SK-N-SH treated with all-trans-retinoic acid at 6 μM for 48 hours (cell line): ENCODE measurements at regions not wholly inside any gene's neighbourhood (a gene's known extent, or its start where the extent isn't known, plus 50 kb on each side); places are given as distances from the start of the nearest gene placed in this dataset.
"Not testable (repeated sequence)": the region's sequence is repeated elsewhere in the genome, so short reads cannot be mapped to it uniquely, and the experiment has no call there.

Source experiments
- ATAC-seq: fragments of 200-7000 bp; cut with Tn5 transposase; 3 replicates; pipeline ENCODE4 v1.9.1; 2020; ENCODE audit warnings: mild to moderate bottlenecking, moderate library complexity
- ARNTL ChIP-seq: fragments of 450-650 bp; formaldehyde crosslinking; IDR thresholded peaks from 2 replicates; pipeline ENCODE4 v1.5.0; 2020; ENCODE audit warnings: low read depth, mild to moderate bottlenecking, moderate library complexity, borderline replicate concordance
- BACH2 ChIP-seq: fragments of 250-450 bp; sonication (Bioruptor Pico); IDR thresholded peaks from 2 replicates; pipeline ENCODE4 v1.9.0; 2021; ENCODE audit warnings: mild to moderate bottlenecking, borderline replicate concordance
- CSDC2 ChIP-seq: fragments of 250-450 bp; sonication (Bioruptor Pico); IDR thresholded peaks from 2 replicates; pipeline ENCODE4 v1.5.0; 2020; ENCODE audit warnings: mild to moderate bottlenecking, moderate library complexity
- ESRRG ChIP-seq: fragments of 250-450 bp; sonication (Bioruptor Pico); IDR thresholded peaks from 2 replicates; pipeline ENCODE4 v1.6.1; 2021; ENCODE audit warnings: mild to moderate bottlenecking
- ISL1 ChIP-seq: fragments of 250-450 bp; sonication (Bioruptor Pico); IDR thresholded peaks from 2 replicates; pipeline ENCODE4 v2.1.2; 2022; ENCODE audit warnings: mild to moderate bottlenecking, moderate library complexity
- OSR1 ChIP-seq: fragments of 250-450 bp; sonication (Bioruptor Pico); IDR thresholded peaks from 2 replicates; pipeline ENCODE4 v1.8.0; 2022; ENCODE audit warnings: moderate library complexity, mild to moderate bottlenecking, inconsistent platforms
- RARB ChIP-seq: fragments of 250-450 bp; sonication (Bioruptor Pico); IDR thresholded peaks from 2 replicates; pipeline ENCODE4 v1.8.0; 2021; ENCODE audit warnings: mild to moderate bottlenecking, moderate library complexity
- SNAI2 ChIP-seq: fragments of 250-450 bp; sonication (Bioruptor Pico); IDR thresholded peaks from 2 replicates; pipeline ENCODE4 v1.5.0; 2020; ENCODE audit warnings: mild to moderate bottlenecking, moderate library complexity
- TCF4 ChIP-seq: fragments of 250-450 bp; sonication (Bioruptor Pico); IDR thresholded peaks from 2 replicates; pipeline ENCODE4 v1.8.0; 2021; ENCODE audit warnings: mild to moderate bottlenecking, moderate library complexity, borderline replicate concordance
- TOX ChIP-seq: fragments of 250-450 bp; sonication (Bioruptor Pico); IDR thresholded peaks from 2 replicates; pipeline ENCODE4 v1.8.0; 2021; ENCODE audit warnings: mild to moderate bottlenecking, moderate library complexity, borderline replicate concordance
- ZC3H10 ChIP-seq: fragments of 250-450 bp; sonication (Bioruptor Pico); IDR thresholded peaks from 2 replicates; pipeline ENCODE4 v1.5.1; 2021; ENCODE audit warnings: mild to moderate bottlenecking, moderate library complexity
- ZFP30 ChIP-seq: fragments of 450-650 bp; formaldehyde crosslinking; IDR thresholded peaks from 2 replicates; pipeline ENCODE4 v1.5.0; 2022; ENCODE audit warnings: mild to moderate bottlenecking, moderate library complexity
- ZNF565 ChIP-seq: fragments of 450-650 bp; formaldehyde crosslinking; conservative IDR thresholded peaks from 2 replicates; pipeline ENCODE4 v1.5.0; 2020; ENCODE audit warnings: low read depth, mild to moderate bottlenecking, moderate library complexity
- ZNF70 ChIP-seq: fragments of 450-650 bp; formaldehyde crosslinking; IDR thresholded peaks from 2 replicates; pipeline ENCODE4 v1.5.0; 2020; ENCODE audit warnings: mild to moderate bottlenecking, moderate library complexity
- ZNF8 ChIP-seq: fragments of 450-650 bp; formaldehyde crosslinking; IDR thresholded peaks from 2 replicates; pipeline ENCODE4 v1.5.0; 2020; ENCODE audit warnings: mild to moderate bottlenecking, moderate library complexity
- TF ChIP-seq, protein P1 (sequence below): fragments of 250-450 bp; sonication (Bioruptor Pico); IDR thresholded peaks from 2 replicates; pipeline ENCODE4 v1.8.0; 2021; ENCODE audit warnings: low read depth, mild to moderate bottlenecking, moderate library complexity, borderline replicate concordance
- TF ChIP-seq, protein P2 (sequence below): fragments of 250-450 bp; sonication (Bioruptor Pico); IDR thresholded peaks from 2 replicates; pipeline ENCODE4 v1.8.0; 2020; ENCODE audit warnings: mild to moderate bottlenecking, moderate library complexity, borderline replicate concordance
- TF ChIP-seq, protein P3 (sequence below): fragments of 250-450 bp; sonication (Bioruptor Pico); IDR thresholded peaks from 2 replicates; pipeline ENCODE4 v1.5.1; 2021; ENCODE audit warnings: mild to moderate bottlenecking, moderate library complexity
- TF ChIP-seq, protein P4 (sequence below): fragments of 250-450 bp; sonication (Bioruptor Pico); IDR thresholded peaks from 2 replicates; pipeline ENCODE4 v1.5.1; 2020; ENCODE audit warnings: low read depth, mild to moderate bottlenecking, moderate library complexity
- TF ChIP-seq, protein P5 (sequence below): fragments of 250-450 bp; sonication (Bioruptor Pico); IDR thresholded peaks from 2 replicates; pipeline ENCODE4 v1.5.0; 2020; ENCODE audit warnings: mild to moderate bottlenecking, moderate library complexity

DNA sequence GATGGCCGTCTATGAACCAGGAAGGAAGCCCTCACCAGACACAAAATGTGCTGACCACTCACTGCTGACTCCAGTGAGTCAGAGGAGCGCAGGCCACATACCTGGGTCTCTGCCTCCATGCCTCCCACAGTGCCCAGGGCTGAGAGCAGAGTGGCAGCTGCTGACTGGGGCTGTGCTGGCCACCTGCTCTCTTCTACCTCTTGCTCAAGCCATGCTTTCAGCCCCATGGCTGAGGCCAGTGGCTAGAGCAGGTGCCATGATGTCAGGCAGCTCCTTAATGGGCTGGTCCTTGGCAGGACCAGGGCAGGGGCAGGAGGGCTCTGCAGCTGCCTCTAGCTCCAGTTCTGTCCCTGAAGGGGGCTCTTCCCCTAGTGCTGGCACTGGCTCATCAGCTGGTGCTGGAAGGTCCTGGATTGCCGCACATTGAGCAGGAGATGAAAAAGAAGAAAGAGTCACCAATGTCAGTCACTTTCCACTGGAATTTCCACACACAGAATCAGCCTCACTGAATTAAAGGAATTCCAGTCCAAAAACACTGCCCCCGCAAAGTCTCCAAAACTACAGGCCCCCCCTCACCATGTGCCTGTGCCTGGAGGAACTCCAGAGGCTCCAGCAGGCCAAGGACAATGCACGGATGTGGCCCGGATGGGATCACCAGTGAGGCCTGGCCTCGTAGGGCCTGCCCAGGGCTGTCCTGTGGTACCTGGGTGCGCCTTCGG lies 86.4 kb downstream of the GGTLC2 start:
- TF ChIP-seq, protein P1, sequence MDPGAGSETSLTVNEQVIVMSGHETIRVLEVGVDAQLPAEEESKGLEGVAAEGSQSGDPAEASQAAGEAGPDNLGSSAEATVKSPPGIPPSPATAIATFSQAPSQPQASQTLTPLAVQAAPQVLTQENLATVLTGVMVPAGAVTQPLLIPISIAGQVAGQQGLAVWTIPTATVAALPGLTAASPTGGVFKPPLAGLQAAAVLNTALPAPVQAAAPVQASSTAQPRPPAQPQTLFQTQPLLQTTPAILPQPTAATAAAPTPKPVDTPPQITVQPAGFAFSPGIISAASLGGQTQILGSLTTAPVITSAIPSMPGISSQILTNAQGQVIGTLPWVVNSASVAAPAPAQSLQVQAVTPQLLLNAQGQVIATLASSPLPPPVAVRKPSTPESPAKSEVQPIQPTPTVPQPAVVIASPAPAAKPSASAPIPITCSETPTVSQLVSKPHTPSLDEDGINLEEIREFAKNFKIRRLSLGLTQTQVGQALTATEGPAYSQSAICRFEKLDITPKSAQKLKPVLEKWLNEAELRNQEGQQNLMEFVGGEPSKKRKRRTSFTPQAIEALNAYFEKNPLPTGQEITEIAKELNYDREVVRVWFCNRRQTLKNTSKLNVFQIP (CRISPR knock-in tag): no peak
- no peak for TF ChIP-seq ZNF8 (CRISPR knock-in tag)
- TF ChIP-seq ZNF565 (CRISPR knock-in tag): no peak
- TF ChIP-seq ESRRG: no peak
- TF ChIP-seq, protein P2, sequence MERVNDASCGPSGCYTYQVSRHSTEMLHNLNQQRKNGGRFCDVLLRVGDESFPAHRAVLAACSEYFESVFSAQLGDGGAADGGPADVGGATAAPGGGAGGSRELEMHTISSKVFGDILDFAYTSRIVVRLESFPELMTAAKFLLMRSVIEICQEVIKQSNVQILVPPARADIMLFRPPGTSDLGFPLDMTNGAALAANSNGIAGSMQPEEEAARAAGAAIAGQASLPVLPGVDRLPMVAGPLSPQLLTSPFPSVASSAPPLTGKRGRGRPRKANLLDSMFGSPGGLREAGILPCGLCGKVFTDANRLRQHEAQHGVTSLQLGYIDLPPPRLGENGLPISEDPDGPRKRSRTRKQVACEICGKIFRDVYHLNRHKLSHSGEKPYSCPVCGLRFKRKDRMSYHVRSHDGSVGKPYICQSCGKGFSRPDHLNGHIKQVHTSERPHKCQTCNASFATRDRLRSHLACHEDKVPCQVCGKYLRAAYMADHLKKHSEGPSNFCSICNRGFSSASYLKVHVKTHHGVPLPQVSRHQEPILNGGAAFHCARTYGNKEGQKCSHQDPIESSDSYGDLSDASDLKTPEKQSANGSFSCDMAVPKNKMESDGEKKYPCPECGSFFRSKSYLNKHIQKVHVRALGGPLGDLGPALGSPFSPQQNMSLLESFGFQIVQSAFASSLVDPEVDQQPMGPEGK (CRISPR knock-in tag): no peak
- ATAC-seq: no peak

DNA sequence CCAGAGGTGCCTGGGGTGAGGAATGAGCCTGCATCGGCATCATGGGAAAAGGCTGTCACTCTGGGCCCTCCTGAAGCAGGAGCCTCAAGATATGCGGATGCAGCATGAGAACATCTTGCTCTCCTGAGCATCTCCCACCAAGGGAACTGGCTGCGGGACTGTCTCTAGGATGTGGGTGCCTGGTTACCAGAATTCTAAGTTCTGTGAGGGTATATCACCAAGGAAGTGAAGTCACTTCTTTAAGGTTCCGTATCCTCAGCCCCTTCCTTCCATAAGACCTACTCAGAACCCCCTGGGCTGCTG lies 86.9 kb downstream of the GGTLC2 start:
- TF ChIP-seq ZNF565 (CRISPR knock-in tag) (no peak), ARNTL (CRISPR knock-in tag) (no peak), ZNF70 (CRISPR knock-in tag) (no peak), BACH2 (CRISPR knock-in tag) (no peak), SNAI2 (CRISPR knock-in tag) (no peak), ZFP30 (no peak), ZNF8 (CRISPR knock-in tag) (no peak), OSR1 (no peak), ISL1 (CRISPR knock-in tag) (no peak)
- TF ChIP-seq, protein P3, sequence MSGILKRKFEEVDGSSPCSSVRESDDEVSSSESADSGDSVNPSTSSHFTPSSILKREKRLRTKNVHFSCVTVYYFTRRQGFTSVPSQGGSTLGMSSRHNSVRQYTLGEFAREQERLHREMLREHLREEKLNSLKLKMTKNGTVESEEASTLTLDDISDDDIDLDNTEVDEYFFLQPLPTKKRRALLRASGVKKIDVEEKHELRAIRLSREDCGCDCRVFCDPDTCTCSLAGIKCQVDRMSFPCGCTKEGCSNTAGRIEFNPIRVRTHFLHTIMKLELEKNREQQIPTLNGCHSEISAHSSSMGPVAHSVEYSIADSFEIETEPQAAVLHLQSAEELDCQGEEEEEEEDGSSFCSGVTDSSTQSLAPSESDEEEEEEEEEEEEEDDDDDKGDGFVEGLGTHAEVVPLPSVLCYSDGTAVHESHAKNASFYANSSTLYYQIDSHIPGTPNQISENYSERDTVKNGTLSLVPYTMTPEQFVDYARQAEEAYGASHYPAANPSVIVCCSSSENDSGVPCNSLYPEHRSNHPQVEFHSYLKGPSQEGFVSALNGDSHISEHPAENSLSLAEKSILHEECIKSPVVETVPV (CRISPR knock-in tag): no peak
- TF ChIP-seq, protein P1 (CRISPR knock-in tag): no peak
- ATAC-seq: no peak

DNA sequence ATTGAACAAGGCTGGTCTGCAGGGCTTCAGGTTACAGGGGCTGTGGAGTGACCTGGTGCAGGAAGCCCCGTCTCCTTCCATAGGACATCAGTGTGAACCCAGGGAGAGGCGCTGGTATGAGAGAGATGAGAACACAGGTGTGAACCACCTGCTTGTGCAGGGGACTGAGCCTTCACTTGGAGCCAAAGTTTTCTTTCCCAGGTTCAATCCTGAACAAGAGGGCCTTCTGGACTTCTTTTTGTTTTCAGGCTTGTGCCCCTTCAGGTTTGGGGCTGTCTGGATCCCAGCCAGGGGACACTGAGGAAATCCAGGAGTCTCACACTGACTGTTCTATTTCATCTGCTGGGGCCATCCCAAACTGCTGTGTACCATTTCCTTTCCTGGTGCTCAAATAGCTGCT lies 88.6 kb downstream of the GGTLC2 start:
- ATAC-seq: not testable (repeated sequence)

DNA sequence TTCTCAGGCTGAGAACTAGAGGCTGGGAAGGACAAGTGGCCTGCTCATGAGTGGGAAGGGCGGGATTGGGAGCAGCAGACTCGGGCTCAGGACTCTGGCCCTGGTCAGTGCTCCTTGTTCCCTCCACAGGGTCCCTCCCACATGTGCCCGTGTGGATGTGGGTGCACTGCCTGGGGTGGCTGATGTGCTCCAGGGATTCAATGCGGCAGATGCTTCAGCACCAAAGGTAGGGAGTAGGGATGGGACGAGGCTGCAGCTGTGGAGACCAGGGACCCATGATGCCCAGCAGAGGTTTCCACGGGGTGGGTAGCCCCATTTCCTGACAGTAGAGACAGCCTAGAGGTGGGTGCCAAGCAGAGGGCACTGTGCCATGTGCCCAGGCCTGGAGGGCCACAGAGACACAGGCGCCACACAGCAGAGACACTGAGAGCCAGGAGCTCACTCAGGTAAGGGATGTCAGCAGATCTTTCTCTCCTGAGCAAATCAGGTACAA lies 89.5 kb downstream of the GGTLC2 start:
- ATAC-seq: no peak
- TF ChIP-seq, protein P1 (CRISPR knock-in tag): no peak
- TF ChIP-seq BACH2 (CRISPR knock-in tag) (no peak), ESRRG (no peak), TCF4 (CRISPR knock-in tag) (no peak), ZNF565 (CRISPR knock-in tag) (no peak), ZC3H10 (CRISPR knock-in tag) (no peak), RARB (no peak), SNAI2 (CRISPR knock-in tag) (no peak), CSDC2 (no peak), ZNF70 (CRISPR knock-in tag) (no peak), TOX (CRISPR knock-in tag) (no peak), ISL1 (CRISPR knock-in tag) (no peak), ZFP30 (no peak), OSR1 (no peak)
- TF ChIP-seq, protein P4, sequence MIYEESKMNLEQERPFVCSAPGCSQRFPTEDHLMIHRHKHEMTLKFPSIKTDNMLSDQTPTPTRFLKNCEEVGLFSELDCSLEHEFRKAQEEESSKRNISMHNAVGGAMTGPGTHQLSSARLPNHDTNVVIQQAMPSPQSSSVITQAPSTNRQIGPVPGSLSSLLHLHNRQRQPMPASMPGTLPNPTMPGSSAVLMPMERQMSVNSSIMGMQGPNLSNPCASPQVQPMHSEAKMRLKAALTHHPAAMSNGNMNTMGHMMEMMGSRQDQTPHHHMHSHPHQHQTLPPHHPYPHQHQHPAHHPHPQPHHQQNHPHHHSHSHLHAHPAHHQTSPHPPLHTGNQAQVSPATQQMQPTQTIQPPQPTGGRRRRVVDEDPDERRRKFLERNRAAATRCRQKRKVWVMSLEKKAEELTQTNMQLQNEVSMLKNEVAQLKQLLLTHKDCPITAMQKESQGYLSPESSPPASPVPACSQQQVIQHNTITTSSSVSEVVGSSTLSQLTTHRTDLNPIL (CRISPR knock-in tag): no peak
- TF ChIP-seq, protein P5, sequence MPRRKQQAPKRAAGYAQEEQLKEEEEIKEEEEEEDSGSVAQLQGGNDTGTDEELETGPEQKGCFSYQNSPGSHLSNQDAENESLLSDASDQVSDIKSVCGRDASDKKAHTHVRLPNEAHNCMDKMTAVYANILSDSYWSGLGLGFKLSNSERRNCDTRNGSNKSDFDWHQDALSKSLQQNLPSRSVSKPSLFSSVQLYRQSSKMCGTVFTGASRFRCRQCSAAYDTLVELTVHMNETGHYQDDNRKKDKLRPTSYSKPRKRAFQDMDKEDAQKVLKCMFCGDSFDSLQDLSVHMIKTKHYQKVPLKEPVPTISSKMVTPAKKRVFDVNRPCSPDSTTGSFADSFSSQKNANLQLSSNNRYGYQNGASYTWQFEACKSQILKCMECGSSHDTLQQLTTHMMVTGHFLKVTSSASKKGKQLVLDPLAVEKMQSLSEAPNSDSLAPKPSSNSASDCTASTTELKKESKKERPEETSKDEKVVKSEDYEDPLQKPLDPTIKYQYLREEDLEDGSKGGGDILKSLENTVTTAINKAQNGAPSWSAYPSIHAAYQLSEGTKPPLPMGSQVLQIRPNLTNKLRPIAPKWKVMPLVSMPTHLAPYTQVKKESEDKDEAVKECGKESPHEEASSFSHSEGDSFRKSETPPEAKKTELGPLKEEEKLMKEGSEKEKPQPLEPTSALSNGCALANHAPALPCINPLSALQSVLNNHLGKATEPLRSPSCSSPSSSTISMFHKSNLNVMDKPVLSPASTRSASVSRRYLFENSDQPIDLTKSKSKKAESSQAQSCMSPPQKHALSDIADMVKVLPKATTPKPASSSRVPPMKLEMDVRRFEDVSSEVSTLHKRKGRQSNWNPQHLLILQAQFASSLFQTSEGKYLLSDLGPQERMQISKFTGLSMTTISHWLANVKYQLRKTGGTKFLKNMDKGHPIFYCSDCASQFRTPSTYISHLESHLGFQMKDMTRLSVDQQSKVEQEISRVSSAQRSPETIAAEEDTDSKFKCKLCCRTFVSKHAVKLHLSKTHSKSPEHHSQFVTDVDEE (CRISPR knock-in tag): no peak

DNA sequence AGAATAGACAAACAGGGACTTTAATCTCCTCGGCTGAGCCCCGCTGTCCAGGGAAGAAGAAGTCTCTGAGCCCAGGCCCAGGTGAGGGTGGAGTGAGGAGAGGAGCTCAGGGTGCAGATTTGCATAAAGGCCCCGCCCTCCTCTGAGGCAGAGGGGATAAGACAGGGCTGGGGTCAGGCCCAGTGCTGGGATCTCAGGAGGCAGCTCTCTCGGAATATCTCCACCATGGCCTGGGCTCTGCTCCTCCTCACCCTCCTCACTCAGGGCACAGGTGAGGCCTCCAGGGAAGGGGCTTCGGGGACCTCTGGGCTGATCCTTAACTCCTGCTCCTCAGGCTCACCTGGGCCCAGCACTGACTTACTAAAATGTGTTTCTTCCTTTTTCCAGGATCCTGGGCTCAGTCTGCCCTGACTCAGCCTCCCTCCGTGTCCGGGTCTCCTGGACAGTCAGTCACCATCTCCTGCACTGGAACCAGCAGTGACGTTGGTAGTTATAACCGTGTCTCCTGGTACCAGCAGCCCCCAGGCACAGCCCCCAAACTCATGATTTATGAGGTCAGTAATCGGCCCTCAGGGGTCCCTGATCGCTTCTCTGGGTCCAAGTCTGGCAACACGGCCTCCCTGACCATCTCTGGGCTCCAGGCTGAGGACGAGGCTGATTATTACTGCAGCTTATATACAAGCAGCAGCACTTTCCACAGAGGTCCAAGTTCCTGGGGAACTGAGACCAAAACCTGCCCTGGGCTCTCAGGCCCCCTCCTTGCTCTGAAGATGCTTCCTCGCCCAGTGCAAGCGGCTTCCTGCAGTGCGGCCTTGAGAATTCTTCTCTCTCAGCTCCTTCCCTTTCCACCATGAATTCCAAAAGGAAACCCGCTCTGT lies 90.2 kb downstream of the GGTLC2 start:
- ATAC-seq: not testable (repeated sequence)
